ENCODE measurements at regions not wholly inside any gene's neighbourhood (a gene's known extent, or its start where the extent isn't known, plus 50 kb on each side); places are given as distances from the start of the nearest gene placed in this dataset.

GRCh38 chr2:217479566-217479965, 523.2 kb downstream of the TNS1 start:
- no peaks in the 10 kb centered on the region for H3K9me3 ChIP-seq (ENCODE audit: control insufficient read depth in 2 of 2, insufficient read depth in 1 of 2, low read depth in 1 of 2, low read length in 1 of 2)
- H3K36me3 ChIP-seq (ENCODE audit: control insufficient read depth in 2 of 2, insufficient read depth in 2 of 2, low read length in 1 of 2) = no peaks in the 10 kb centered on the region
- 62 to 81% methylated on average over 4 of the region's 4 CpGs for WGBS, 2 donors
- no peak overlapping the region for H3K4me3 ChIP-seq (ENCODE audit: low read depth in 1 of 2, low read length in 2 of 2)
- H3K27ac ChIP-seq (ENCODE audit: low read depth in 2 of 2, low read length in 1 of 2) = no peak overlapping the region
- no peaks in the 10 kb centered on the region for H3K4me1 ChIP-seq (ENCODE audit: control insufficient read depth in 2 of 2, insufficient read depth in 2 of 2, low read length in 1 of 2)
- H3K27me3 ChIP-seq (ENCODE audit: control insufficient read depth in 1 of 2, insufficient read depth in 2 of 2, low read length in 2 of 2) = no peaks in the 10 kb centered on the region

DNA sequence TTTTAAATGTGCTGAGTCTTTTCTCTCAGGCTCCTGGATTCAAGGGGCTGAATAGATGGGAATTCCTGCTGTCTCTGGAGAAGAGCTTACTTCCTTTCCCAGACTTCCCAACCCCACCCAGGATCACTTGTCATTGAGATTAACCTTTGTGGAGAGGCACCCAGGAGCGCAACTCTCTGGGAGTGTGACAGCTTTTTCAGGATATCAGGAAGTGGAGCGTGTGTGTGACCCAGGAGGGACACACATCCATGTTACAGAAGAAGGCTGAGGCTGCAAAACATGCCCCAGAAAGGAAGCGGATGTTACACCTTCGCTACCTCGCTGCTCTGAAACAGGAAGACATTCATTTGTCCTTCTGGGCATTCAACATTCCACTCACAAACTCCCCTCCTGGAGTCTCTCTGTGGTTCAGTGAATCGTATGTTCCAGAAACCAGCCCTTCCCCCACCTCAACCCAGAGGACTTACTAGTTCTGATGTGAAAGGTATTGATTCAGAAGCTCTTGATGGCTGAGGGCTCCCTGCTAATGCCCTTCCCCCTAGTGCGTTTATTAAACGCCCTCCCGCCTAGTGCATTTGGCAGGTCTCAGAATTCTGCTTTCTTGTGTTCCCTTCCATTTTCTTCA, 523.9 kb downstream of the TNS1 start:
- no peak overlapping the region for H3K4me3 ChIP-seq (ENCODE audit: low read depth in 1 of 2, low read length in 2 of 2)
- H3K9me3 ChIP-seq (ENCODE audit: control insufficient read depth in 2 of 2, insufficient read depth in 1 of 2, low read depth in 1 of 2, low read length in 1 of 2) = no peaks in the 10 kb centered on the region
- no peaks in the 10 kb centered on the region for H3K27me3 ChIP-seq (ENCODE audit: control insufficient read depth in 1 of 2, insufficient read depth in 2 of 2, low read length in 2 of 2)
- 81 to 82% methylated on average over 9 of the region's 9 CpGs for WGBS, 2 donors
- no peaks in the 10 kb centered on the region for H3K4me1 ChIP-seq (ENCODE audit: control insufficient read depth in 2 of 2, insufficient read depth in 2 of 2, low read length in 1 of 2)
- no peak overlapping the region for H3K27ac ChIP-seq (ENCODE audit: low read depth in 2 of 2, low read length in 1 of 2)
- no peaks in the 10 kb centered on the region for H3K36me3 ChIP-seq (ENCODE audit: control insufficient read depth in 2 of 2, insufficient read depth in 2 of 2, low read length in 1 of 2)

DNA sequence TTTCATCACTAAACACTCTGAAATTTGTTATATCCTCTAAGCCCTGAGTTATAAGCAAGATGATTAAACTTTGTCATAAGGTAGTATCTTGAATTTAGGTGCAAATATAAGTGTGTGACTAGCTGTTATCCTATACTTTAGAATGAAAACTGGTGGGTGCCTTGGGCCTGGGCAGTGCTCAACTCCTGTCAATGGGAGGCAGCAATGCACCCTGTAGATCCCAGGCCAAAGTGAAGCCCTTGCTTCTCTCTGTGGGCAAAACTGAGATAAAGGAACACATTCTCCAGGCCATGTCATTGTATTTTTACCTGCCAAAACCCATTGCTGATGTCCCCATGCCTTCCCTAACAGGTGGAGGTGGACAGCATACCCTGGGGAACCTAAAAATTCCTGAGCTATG, 525.2 kb downstream of the TNS1 start:
- Histone ChIP-seq H3K9me3 (ENCODE audit: control insufficient read depth in 2 of 2, insufficient read depth in 1 of 2, low read depth in 1 of 2, low read length in 1 of 2) (no peaks in the 10 kb centered on the region), H3K4me3 (ENCODE audit: low read depth in 1 of 2, low read length in 2 of 2) (no peak overlapping the region), H3K4me1 (ENCODE audit: control insufficient read depth in 2 of 2, insufficient read depth in 2 of 2, low read length in 1 of 2) (no peaks in the 10 kb centered on the region), H3K27ac (ENCODE audit: low read depth in 2 of 2, low read length in 1 of 2) (no peak overlapping the region), H3K27me3 (ENCODE audit: control insufficient read depth in 1 of 2, insufficient read depth in 2 of 2, low read length in 2 of 2) (no peaks in the 10 kb centered on the region), H3K36me3 (ENCODE audit: control insufficient read depth in 2 of 2, insufficient read depth in 2 of 2, low read length in 1 of 2) (no peaks in the 10 kb centered on the region)

DNA sequence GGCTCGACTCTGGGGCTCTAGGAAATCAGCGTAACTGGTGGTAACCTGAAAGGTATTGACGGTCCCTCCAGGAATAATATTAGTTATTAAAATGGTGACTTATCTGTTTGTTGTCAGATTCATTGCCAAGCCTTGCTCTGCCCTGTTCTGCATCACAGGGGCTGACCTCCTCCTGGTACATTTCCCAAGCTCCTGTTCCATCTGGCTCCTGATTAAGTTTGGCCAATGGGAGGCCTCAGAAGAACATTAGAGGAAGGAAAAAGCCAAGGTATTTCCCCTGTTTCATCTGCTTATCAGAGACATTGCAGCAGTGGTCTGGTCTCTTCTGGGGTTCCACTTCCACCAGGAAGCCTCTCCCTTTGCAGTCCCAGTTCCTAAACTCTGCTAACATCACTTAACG, 527.0 kb downstream of the TNS1 start:
- Histone ChIP-seq H3K4me3 (ENCODE audit: low read depth in 1 of 2, low read length in 2 of 2) (no peak overlapping the region), H3K27me3 (ENCODE audit: control insufficient read depth in 1 of 2, insufficient read depth in 2 of 2, low read length in 2 of 2) (no peaks in the 10 kb centered on the region), H3K27ac (ENCODE audit: low read depth in 2 of 2, low read length in 1 of 2) (no peak overlapping the region), H3K9me3 (ENCODE audit: control insufficient read depth in 2 of 2, insufficient read depth in 1 of 2, low read depth in 1 of 2, low read length in 1 of 2) (no peaks in the 10 kb centered on the region), H3K36me3 (ENCODE audit: control insufficient read depth in 2 of 2, insufficient read depth in 2 of 2, low read length in 1 of 2) (no peaks in the 10 kb centered on the region), H3K4me1 (ENCODE audit: control insufficient read depth in 2 of 2, insufficient read depth in 2 of 2, low read length in 1 of 2) (no peaks in the 10 kb centered on the region)
- WGBS, 2 donors = 91 to 96% methylated on average over 4 of the region's 4 CpGs

DNA sequence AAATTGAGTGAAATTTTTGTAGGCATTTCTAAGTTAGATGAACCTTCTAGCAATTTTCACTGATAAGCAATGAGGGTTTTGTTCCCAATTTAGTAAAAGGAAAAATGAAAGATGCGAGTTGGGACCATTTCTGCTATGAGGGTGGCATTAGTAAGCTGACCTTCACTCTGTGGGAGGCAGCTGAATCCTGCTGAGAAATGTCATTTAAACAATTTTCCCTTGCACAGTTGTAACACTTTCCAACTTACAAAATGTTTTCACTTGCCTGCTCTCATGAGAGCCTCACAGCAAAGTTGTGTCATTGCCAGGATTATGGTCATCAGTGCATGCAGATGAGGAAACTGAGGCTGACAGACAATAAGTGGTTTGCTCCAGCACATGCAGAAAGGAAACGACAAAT, 527.7 kb downstream of the TNS1 start:
- H3K27me3 ChIP-seq (ENCODE audit: control insufficient read depth in 1 of 2, insufficient read depth in 2 of 2, low read length in 2 of 2) = no peaks in the 10 kb centered on the region
- no peak overlapping the region for H3K4me3 ChIP-seq (ENCODE audit: low read depth in 1 of 2, low read length in 2 of 2)
- no peaks in the 10 kb centered on the region for H3K9me3 ChIP-seq (ENCODE audit: control insufficient read depth in 2 of 2, insufficient read depth in 1 of 2, low read depth in 1 of 2, low read length in 1 of 2)

GRCh38 chr2:217471319-217471718, 531.5 kb downstream of the TNS1 start:
- no peak overlapping the region for H3K4me3 ChIP-seq (ENCODE audit: low read depth in 1 of 2, low read length in 2 of 2)
- 83 to 91% methylated on average over 1 of the region's 1 CpG for WGBS, 2 donors

More for the DNA sequence above, 527.7 kb downstream of the TNS1 start:
- no peaks in the 10 kb centered on the region for H3K36me3 ChIP-seq (ENCODE audit: control insufficient read depth in 2 of 2, insufficient read depth in 2 of 2, low read length in 1 of 2)
- no peaks in the 10 kb centered on the region for H3K4me1 ChIP-seq (ENCODE audit: control insufficient read depth in 2 of 2, insufficient read depth in 2 of 2, low read length in 1 of 2)
- H3K27ac ChIP-seq (ENCODE audit: low read depth in 2 of 2, low read length in 1 of 2) = no peak overlapping the region
- WGBS, 2 donors = 86 to 87% methylated on average over 2 of the region's 2 CpGs

DNA sequence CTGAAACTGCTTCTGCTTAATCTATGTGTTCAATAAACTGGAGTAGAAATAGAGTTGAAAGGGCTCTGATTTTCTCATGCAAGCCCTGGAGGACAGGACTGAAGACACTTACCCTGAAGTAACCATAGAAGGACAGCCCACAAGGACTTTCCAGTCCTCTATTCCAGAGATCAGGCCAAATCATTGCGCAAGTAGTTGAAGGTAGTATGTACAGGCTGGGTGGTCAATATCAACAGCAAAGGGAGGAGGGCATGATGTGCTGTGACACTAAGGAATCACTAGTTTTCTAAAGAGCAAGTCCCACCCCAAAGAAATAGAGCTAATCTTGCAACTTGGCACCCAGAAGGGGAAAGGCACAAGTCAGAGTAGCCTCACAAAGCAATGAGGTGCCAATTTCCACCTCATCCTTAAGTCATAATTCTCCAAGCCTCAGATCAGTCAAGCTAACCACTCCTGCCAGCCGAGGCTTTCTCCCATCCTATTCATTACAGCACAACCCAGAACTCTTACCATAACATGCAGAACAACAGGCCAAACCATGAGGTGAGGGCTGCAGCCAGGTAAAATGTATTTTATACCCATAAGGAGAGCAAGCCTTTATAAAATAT, 533.5 kb downstream of the TNS1 start:
- Histone ChIP-seq H3K27ac (ENCODE audit: low read depth in 2 of 2, low read length in 1 of 2) (no peak overlapping the region), H3K27me3 (ENCODE audit: control insufficient read depth in 1 of 2, insufficient read depth in 2 of 2, low read length in 2 of 2) (no peaks in the 10 kb centered on the region), H3K9me3 (ENCODE audit: control insufficient read depth in 2 of 2, insufficient read depth in 1 of 2, low read depth in 1 of 2, low read length in 1 of 2) (no peaks in the 10 kb centered on the region), H3K36me3 (ENCODE audit: control insufficient read depth in 2 of 2, insufficient read depth in 2 of 2, low read length in 1 of 2) (no peaks in the 10 kb centered on the region), H3K4me3 (ENCODE audit: low read depth in 1 of 2, low read length in 2 of 2) (no peak overlapping the region), H3K4me1 (ENCODE audit: control insufficient read depth in 2 of 2, insufficient read depth in 2 of 2, low read length in 1 of 2) (no peaks in the 10 kb centered on the region)
- 89 to 95% methylated on average over 2 of the region's 2 CpGs for WGBS, 2 donors

More at GRCh38 chr2:217471319-217471718, 531.5 kb downstream of the TNS1 start:
- no peaks in the 10 kb centered on the region for H3K4me1 ChIP-seq (ENCODE audit: control insufficient read depth in 2 of 2, insufficient read depth in 2 of 2, low read length in 1 of 2)
- no peak overlapping the region for H3K27ac ChIP-seq (ENCODE audit: low read depth in 2 of 2, low read length in 1 of 2)
- no peaks in the 10 kb centered on the region for H3K27me3 ChIP-seq (ENCODE audit: control insufficient read depth in 1 of 2, insufficient read depth in 2 of 2, low read length in 2 of 2)
- H3K9me3 ChIP-seq (ENCODE audit: control insufficient read depth in 2 of 2, insufficient read depth in 1 of 2, low read depth in 1 of 2, low read length in 1 of 2) = no peaks in the 10 kb centered on the region
- no peaks in the 10 kb centered on the region for H3K36me3 ChIP-seq (ENCODE audit: control insufficient read depth in 2 of 2, insufficient read depth in 2 of 2, low read length in 1 of 2)

- 74 to 89% methylated on average over 2 of the region's 2 CpGs for WGBS, 2 donors
Measured at GRCh38 chr2:217468042-217468830, 534.6 kb downstream of the TNS1 start.

DNA sequence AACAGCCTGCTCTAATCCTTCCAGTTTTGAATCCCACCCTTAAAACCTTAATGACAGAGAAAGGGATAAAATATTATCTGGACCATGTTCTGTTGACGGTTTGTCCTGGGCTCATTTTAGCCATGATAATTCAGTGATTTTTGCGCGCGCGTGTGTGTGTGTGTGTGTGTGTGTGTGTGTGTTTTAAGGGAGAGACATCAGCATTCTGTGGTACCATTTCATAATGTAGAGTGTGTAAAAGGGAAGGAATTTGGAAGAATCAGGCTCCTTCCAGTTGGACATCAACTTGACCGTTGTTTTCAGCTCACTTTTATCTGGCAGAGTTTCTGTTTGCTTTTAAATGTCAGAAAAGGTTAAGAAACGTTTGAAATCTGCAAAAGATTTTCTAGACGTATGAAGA, 535.5 kb downstream of the TNS1 start:
- Histone ChIP-seq H3K27me3 (ENCODE audit: control insufficient read depth in 1 of 2, insufficient read depth in 2 of 2, low read length in 2 of 2) (no peaks in the 10 kb centered on the region), H3K27ac (ENCODE audit: low read depth in 2 of 2, low read length in 1 of 2) (no peak overlapping the region), H3K4me1 (ENCODE audit: control insufficient read depth in 2 of 2, insufficient read depth in 2 of 2, low read length in 1 of 2) (no peaks in the 10 kb centered on the region), H3K36me3 (ENCODE audit: control insufficient read depth in 2 of 2, insufficient read depth in 2 of 2, low read length in 1 of 2) (no peaks in the 10 kb centered on the region), H3K9me3 (ENCODE audit: control insufficient read depth in 2 of 2, insufficient read depth in 1 of 2, low read depth in 1 of 2, low read length in 1 of 2) (no peaks in the 10 kb centered on the region), H3K4me3 (ENCODE audit: low read depth in 1 of 2, low read length in 2 of 2) (no peak overlapping the region)
- WGBS, 2 donors = 69 to 83% methylated on average over 8 of the region's 8 CpGs

More at GRCh38 chr2:217468042-217468830, 534.6 kb downstream of the TNS1 start:
- Histone ChIP-seq H3K4me1 (ENCODE audit: control insufficient read depth in 2 of 2, insufficient read depth in 2 of 2, low read length in 1 of 2) (no peaks in the 10 kb centered on the region), H3K4me3 (ENCODE audit: low read depth in 1 of 2, low read length in 2 of 2) (no peak overlapping the region), H3K9me3 (ENCODE audit: control insufficient read depth in 2 of 2, insufficient read depth in 1 of 2, low read depth in 1 of 2, low read length in 1 of 2) (no peaks in the 10 kb centered on the region), H3K27ac (ENCODE audit: low read depth in 2 of 2, low read length in 1 of 2) (no peak overlapping the region), H3K36me3 (ENCODE audit: control insufficient read depth in 2 of 2, insufficient read depth in 2 of 2, low read length in 1 of 2) (no peaks in the 10 kb centered on the region), H3K27me3 (ENCODE audit: control insufficient read depth in 1 of 2, insufficient read depth in 2 of 2, low read length in 2 of 2) (no peaks in the 10 kb centered on the region)
